Activated CD4-positive, alpha-beta T cell treated with anti-CD3 and anti-CD28 coated beads for 36 hours (primary cell): ENCODE measurements at regions not wholly inside any gene's neighbourhood (a gene's known extent, or its start where the extent isn't known, plus 50 kb on each side); places are given as distances from the start of the nearest gene placed in this dataset.

Experiments used
- ATAC-seq: fragments of 200-7000 bp; cut with Tn5 transposase; one replicate; pipeline ENCODE4 v1.10.0; 2021; ENCODE audit warnings: mild to moderate bottlenecking, moderate library complexity
- CTCF ChIA-PET: fragments of 350-600 bp; sonication (Branson Sonifier 250); formaldehyde crosslinking; loops from one replicate; lab custom pipeline; 2021; ENCODE audit warnings: antibody characterized with exemption; lab: Charles Lee
- POLR2A ChIA-PET: fragments of 350-600 bp; sonication (Branson Sonifier 250); formaldehyde crosslinking; loops from one replicate; lab custom pipeline; 2021; ENCODE audit warnings: antibody characterized with exemption, inconsistent platforms; lab: Charles Lee
- DNase-seq: peaks from one replicate; pipeline ENCODE4 v3.0.0-alpha.2; 2020
- H3K27ac Mint-ChIP-seq: one replicate; pipeline ENCODE4 v1.8.0; 2021; ENCODE audit warnings: mixed read lengths
- H3K27me3 Mint-ChIP-seq: one replicate; pipeline ENCODE4 v1.8.0; 2021; ENCODE audit warnings: mixed read lengths
- H3K36me3 Mint-ChIP-seq: one replicate; pipeline ENCODE4 v1.8.0; 2021; ENCODE audit warnings: low read depth, mixed read lengths
- H3K4me1 Mint-ChIP-seq: one replicate; pipeline ENCODE4 v1.8.0; 2021; ENCODE audit warnings: mixed read lengths
- H3K4me3 Mint-ChIP-seq: one replicate; pipeline ENCODE4 v1.8.0; 2021; ENCODE audit warnings: mild to moderate bottlenecking, moderate library complexity, mixed read lengths
- H3K9me3 Mint-ChIP-seq: one replicate; pipeline ENCODE4 v1.8.0; 2021; ENCODE audit warnings: low read depth, mixed read lengths
- intact Hi-C, 2 experiments: fragments of 100-400 bp; cut with DNase I in 1 of 2; cut with micrococcal nuclease in 1 of 2; formaldehyde crosslinking; loops; one replicate each; pipeline versions ENCODE4 v1.14.2 to v1.15.1; 2022 to 2024; cut with DNase I, micrococcal nuclease

GRCh38 chrY:7463711-7464110 lies 552.2 kb upstream of the AMELY start:
- Mint-ChIP-seq H3K4me1 (peaks cover 31% of the 10 kb centered on the region), H3K36me3 (no peaks in the 10 kb centered on the region), H3K9me3 (peaks cover 3% of the 10 kb centered on the region), H3K27ac (no peak overlapping the region), H3K4me3 (no peak overlapping the region), H3K27me3 (peaks cover 13% of the 10 kb centered on the region)
- POLR2A ChIA-PET = no interaction called here
- no peak for ATAC-seq
- intact Hi-C loops = loop anchor here in 1 of 2 experiments (2.0 to 10.0 kb wide), 2 partner anchors 137 to 351 kb away; no protein-coding TSS in a partner anchor
- CTCF ChIA-PET = no interaction called here
- DNase-seq = no peak

GRCh38 chrY:7463196-7463595 lies 551.6 kb upstream of the AMELY start:
- H3K27ac Mint-ChIP-seq = no peak overlapping the region
- intact Hi-C loops = loop anchor here in 1 of 2 experiments (10.0 kb wide), 1 partner anchor 352 kb away; no protein-coding TSS in a partner anchor
- H3K27me3 Mint-ChIP-seq = peaks cover 18% of the 10 kb centered on the region
- H3K4me3 Mint-ChIP-seq = no peak overlapping the region
- ChIA-PET POLR2A (no interaction called here), CTCF (no interaction called here)
- peaks cover 29% of the 10 kb centered on the region for H3K4me1 Mint-ChIP-seq
- H3K9me3 Mint-ChIP-seq = peaks cover 3% of the 10 kb centered on the region
- ATAC-seq (no peak), DNase-seq (no peak)
- H3K36me3 Mint-ChIP-seq = no peaks in the 10 kb centered on the region

GRCh38 chrY:7462657-7463056 lies 551.1 kb upstream of the AMELY start:
- H3K27ac Mint-ChIP-seq = no peak overlapping the region

GRCh38 chrY:7461873-7462525 lies 550.4 kb upstream of the AMELY start:
- CTCF ChIA-PET = no interaction called here
- peaks cover 19% of the 10 kb centered on the region for H3K27me3 Mint-ChIP-seq
- H3K27ac Mint-ChIP-seq = no peak overlapping the region

More at GRCh38 chrY:7462657-7463056, 551.1 kb upstream of the AMELY start:
- no peak overlapping the region for H3K4me3 Mint-ChIP-seq
- intact Hi-C loops = loop anchor here in 1 of 2 experiments (10.0 kb wide), 1 partner anchor 352 kb away; no protein-coding TSS in a partner anchor
- H3K27me3 Mint-ChIP-seq = peaks cover 18% of the 10 kb centered on the region
- POLR2A ChIA-PET = no interaction called here
- no peak for DNase-seq
- ATAC-seq = no peak
- H3K36me3 Mint-ChIP-seq = no peaks in the 10 kb centered on the region
- H3K9me3 Mint-ChIP-seq = peaks cover 3% of the 10 kb centered on the region
- peaks cover 28% of the 10 kb centered on the region for H3K4me1 Mint-ChIP-seq
- CTCF ChIA-PET = no interaction called here

GRCh38 chrY:7459802-7460201 lies 548.2 kb upstream of the AMELY start:
- Mint-ChIP-seq H3K27me3 (peaks cover 18% of the 10 kb centered on the region), H3K36me3 (no peaks in the 10 kb centered on the region), H3K27ac (no peak overlapping the region), H3K4me3 (no peak overlapping the region), H3K4me1 (peaks cover 12% of the 10 kb centered on the region), H3K9me3 (peaks cover 5% of the 10 kb centered on the region)
- ATAC-seq = no peak
- ChIA-PET CTCF (no interaction called here), POLR2A (no interaction called here)
- no peak for DNase-seq
- intact Hi-C loops = loop anchor here in 1 of 2 experiments (10.0 kb wide), 2 partner anchors 75 to 355 kb away; no protein-coding TSS in a partner anchor

More at GRCh38 chrY:7461873-7462525, 550.4 kb upstream of the AMELY start:
- Mint-ChIP-seq H3K4me3 (no peak overlapping the region), H3K4me1 (peaks cover 26% of the 10 kb centered on the region), H3K9me3 (peaks cover 3% of the 10 kb centered on the region), H3K36me3 (no peaks in the 10 kb centered on the region)
- no peak for ATAC-seq
- POLR2A ChIA-PET = no interaction called here
- intact Hi-C loops = loop anchor here in 1 of 2 experiments (10.0 kb wide), 1 partner anchor 353 kb away; no protein-coding TSS in a partner anchor
- no peak for DNase-seq

GRCh38 chrY:7458301-7459078 lies 546.9 kb upstream of the AMELY start:
- ChIA-PET POLR2A (interaction anchor here (0.7 kb wide), 1 partner anchor 90 kb away, joined by 3 read pairs; no protein-coding TSS in a partner anchor), CTCF (no interaction called here)
- Mint-ChIP-seq H3K27me3 (peaks cover 18% of the 10 kb centered on the region), H3K9me3 (peaks cover 5% of the 10 kb centered on the region), H3K4me1 (peaks cover 3% of the 10 kb centered on the region), H3K27ac (no peak overlapping the region), H3K36me3 (no peaks in the 10 kb centered on the region), H3K4me3 (no peak overlapping the region)
- DNase-seq (no peak), ATAC-seq (no peak)
- intact Hi-C loops = loop anchor here in 1 of 2 experiments (10.0 kb wide), 1 partner anchor 74 kb away; no protein-coding TSS in a partner anchor

- Mint-ChIP-seq H3K27me3 (peaks cover 24% of the 10 kb centered on the region), H3K4me3 (no peak overlapping the region), H3K27ac (no peak overlapping the region), H3K36me3 (no peaks in the 10 kb centered on the region), H3K4me1 (peaks cover 3% of the 10 kb centered on the region), H3K9me3 (peaks cover 5% of the 10 kb centered on the region)
- no peak for DNase-seq
- CTCF ChIA-PET = interaction anchor here (0.6 kb wide), 1 partner anchor 115 kb away, joined by 3 read pairs; no protein-coding TSS in a partner anchor
- ATAC-seq = no peak
- intact Hi-C loops = loop anchor here in 1 of 2 experiments (10.0 kb wide), 1 partner anchor 73 kb away; no protein-coding TSS in a partner anchor
- POLR2A ChIA-PET = no interaction called here
Measured at GRCh38 chrY:7457286-7458015, 545.9 kb upstream of the AMELY start.

GRCh38 chrY:7455626-7456025 lies 544.1 kb upstream of the AMELY start:
- H3K27me3 Mint-ChIP-seq = peaks cover 24% of the 10 kb centered on the region
- no peak overlapping the region for H3K4me3 Mint-ChIP-seq
- no peak overlapping the region for H3K27ac Mint-ChIP-seq
- POLR2A ChIA-PET = no interaction called here
- no peak for ATAC-seq
- H3K4me1 Mint-ChIP-seq = peaks cover 3% of the 10 kb centered on the region
- intact Hi-C loops = loop anchor here in 1 of 2 experiments (10.0 kb wide), 1 partner anchor 71 kb away; no protein-coding TSS in a partner anchor
- CTCF ChIA-PET = no interaction called here
- H3K36me3 Mint-ChIP-seq = no peaks in the 10 kb centered on the region
- peaks cover 5% of the 10 kb centered on the region for H3K9me3 Mint-ChIP-seq
- DNase-seq = no peak

- ChIA-PET POLR2A (no interaction called here), CTCF (no interaction called here)
- peak; percentile 26 for ATAC-seq
- peaks cover 20% of the 10 kb centered on the region for H3K27me3 Mint-ChIP-seq
- H3K36me3 Mint-ChIP-seq = no peaks in the 10 kb centered on the region
- DNase-seq = no peak
- H3K4me3 Mint-ChIP-seq = no peak overlapping the region
- H3K9me3 Mint-ChIP-seq = peaks cover 2% of the 10 kb centered on the region
- no peaks in the 10 kb centered on the region for H3K4me1 Mint-ChIP-seq
- intact Hi-C loops = loop anchor here in 1 of 2 experiments (10.0 kb wide), 1 partner anchor 69 kb away; no protein-coding TSS in a partner anchor
- no peak overlapping the region for H3K27ac Mint-ChIP-seq
Measured at GRCh38 chrY:7453336-7453735, 541.8 kb upstream of the AMELY start.

- Mint-ChIP-seq H3K4me3 (no peak overlapping the region), H3K27me3 (peaks cover 20% of the 10 kb centered on the region), H3K27ac (no peak overlapping the region), H3K9me3 (peaks cover 2% of the 10 kb centered on the region), H3K4me1 (no peaks in the 10 kb centered on the region), H3K36me3 (no peaks in the 10 kb centered on the region)
- no peak for DNase-seq
- POLR2A ChIA-PET = no interaction called here
- CTCF ChIA-PET = no interaction called here
- ATAC-seq = no peak
- intact Hi-C loops = loop anchor here in 1 of 2 experiments (10.0 kb wide), 1 partner anchor 67 kb away; no protein-coding TSS in a partner anchor
Measured at GRCh38 chrY:7452246-7452645, 540.7 kb upstream of the AMELY start.

- no peaks in the 10 kb centered on the region for H3K4me1 Mint-ChIP-seq
- POLR2A ChIA-PET = no interaction called here
- DNase-seq = no peak
Measured at GRCh38 chrY:7449860-7450259, 538.3 kb upstream of the AMELY start.

More at GRCh38 chrY:7449860-7450259, 538.3 kb upstream of the AMELY start:
- Mint-ChIP-seq H3K9me3 (no peaks in the 10 kb centered on the region), H3K27me3 (peaks cover 23% of the 10 kb centered on the region), H3K36me3 (no peaks in the 10 kb centered on the region), H3K4me3 (no peak overlapping the region), H3K27ac (no peak overlapping the region)
- CTCF ChIA-PET = no interaction called here
- intact Hi-C loops = loop anchor here in 1 of 2 experiments (10.0 kb wide), 1 partner anchor 65 kb away; no protein-coding TSS in a partner anchor
- ATAC-seq = no peak
